Neuron (in vitro differentiated cells): ENCODE measurements at regions not wholly inside any gene's neighbourhood (a gene's known extent, or its start where the extent isn't known, plus 50 kb on each side); places are given as distances from the start of the nearest gene placed in this dataset.
"Not testable (repeated sequence)": the region's sequence is repeated elsewhere in the genome, so short reads cannot be mapped to it uniquely, and the experiment has no call there.

Source experiments
- H2AFZ ChIP-seq: one replicate; pipeline ENCODE4 v1.6.1; 2013; ENCODE audit warnings: low read depth, mild to moderate bottlenecking, inconsistent platforms, low read length, moderate library complexity
- H3K27me3 ChIP-seq: one replicate; pipeline ENCODE4 v1.6.1; 2013; ENCODE audit warnings: low read length; ENCODE audit not compliant: insufficient read depth
- H3K36me3 ChIP-seq: one replicate; pipeline ENCODE4 v1.6.1; 2013; ENCODE audit warnings: low read length; ENCODE audit not compliant: insufficient read depth
- H3K4me1 ChIP-seq: one replicate; pipeline ENCODE4 v1.6.1; 2013; ENCODE audit warnings: low read length; ENCODE audit not compliant: insufficient read depth
- H3K4me3 ChIP-seq: 2 replicates; pipeline ENCODE4 v1.5.1; 2013; ENCODE audit warnings: mild to moderate bottlenecking, low read length, moderate library complexity
- H3K9me3 ChIP-seq: one replicate; pipeline ENCODE4 v1.6.1; 2013; ENCODE audit warnings: low read length

GRCh38 chr3:104943974-104944373, 422.7 kb upstream of the ALCAM start:
- Histone ChIP-seq H3K4me3 (no peak overlapping the region), H3K27me3 (no peaks in the 10 kb centered on the region), H3K4me1 (peaks cover 6% of the 10 kb centered on the region), H3K9me3 (no peaks in the 10 kb centered on the region), H3K36me3 (no peaks in the 10 kb centered on the region), H2AFZ (no peak overlapping the region)

GRCh38 chr3:104947943-104948342, 418.8 kb upstream of the ALCAM start:
- peaks cover 6% of the 10 kb centered on the region for H3K4me1 ChIP-seq
- no peaks in the 10 kb centered on the region for H3K9me3 ChIP-seq
- no peak overlapping the region for H3K4me3 ChIP-seq
- H2AFZ ChIP-seq, result no peak overlapping the region
- H3K36me3 ChIP-seq, result no peaks in the 10 kb centered on the region
- no peaks in the 10 kb centered on the region for H3K27me3 ChIP-seq

- H3K9me3 ChIP-seq, H2AFZ ChIP-seq, H3K4me1 ChIP-seq, H3K36me3 ChIP-seq, H3K4me3 ChIP-seq, H3K27me3 ChIP-seq: not testable (repeated sequence)
These were observed 416.9 kb upstream of the ALCAM start for GRCh38 chr3:104949810-104950209.

- Histone ChIP-seq H2AFZ (no peak overlapping the region), H3K4me3 (no peak overlapping the region), H3K27me3 (no peaks in the 10 kb centered on the region), H3K36me3 (no peaks in the 10 kb centered on the region), H3K9me3 (no peaks in the 10 kb centered on the region), H3K4me1 (no peaks in the 10 kb centered on the region)
These were observed 415.3 kb upstream of the ALCAM start for GRCh38 chr3:104951426-104951825.

DNA sequence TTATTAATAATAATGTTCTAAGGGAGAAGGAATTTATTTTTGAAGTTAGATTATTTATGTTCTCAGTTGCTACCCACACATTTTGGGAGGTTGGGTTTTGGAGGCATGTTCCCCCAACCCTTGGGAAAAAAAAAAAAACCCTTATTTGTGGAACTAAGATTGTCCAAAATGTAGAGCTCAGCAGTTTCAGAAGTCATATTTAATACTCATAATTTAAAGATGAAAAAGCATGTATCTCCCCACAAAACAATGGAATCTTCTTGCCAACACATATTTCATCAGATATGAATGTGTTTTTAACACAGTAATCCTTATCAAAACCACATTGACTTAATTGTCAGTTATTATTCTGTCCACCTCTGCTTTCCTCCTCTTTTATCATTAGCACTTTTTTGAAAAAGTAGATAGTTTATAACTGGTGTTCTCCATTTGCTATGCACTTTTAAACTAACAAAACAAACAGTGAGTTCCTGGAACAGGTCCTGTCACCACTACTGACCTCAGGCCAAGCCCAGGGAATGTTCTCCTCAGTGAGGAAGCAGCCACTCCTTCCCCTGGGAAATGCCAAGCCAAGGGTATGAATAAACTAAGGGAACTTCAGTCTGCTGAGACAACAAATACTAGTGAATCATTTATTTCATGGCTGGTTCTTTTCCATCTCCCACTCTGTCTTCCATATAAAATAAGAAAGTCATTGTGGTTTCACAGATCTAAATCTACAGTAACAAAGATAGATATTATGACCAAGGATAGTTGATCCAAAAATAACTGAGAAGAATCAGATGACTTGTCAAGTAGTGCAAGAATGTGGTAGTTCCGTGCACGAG, 414.4 kb upstream of the ALCAM start:
- Histone ChIP-seq H3K4me1 (no peaks in the 10 kb centered on the region), H3K4me3 (no peak overlapping the region), H3K9me3 (no peaks in the 10 kb centered on the region), H3K36me3 (no peaks in the 10 kb centered on the region), H3K27me3 (no peaks in the 10 kb centered on the region), H2AFZ (no peak overlapping the region)

DNA sequence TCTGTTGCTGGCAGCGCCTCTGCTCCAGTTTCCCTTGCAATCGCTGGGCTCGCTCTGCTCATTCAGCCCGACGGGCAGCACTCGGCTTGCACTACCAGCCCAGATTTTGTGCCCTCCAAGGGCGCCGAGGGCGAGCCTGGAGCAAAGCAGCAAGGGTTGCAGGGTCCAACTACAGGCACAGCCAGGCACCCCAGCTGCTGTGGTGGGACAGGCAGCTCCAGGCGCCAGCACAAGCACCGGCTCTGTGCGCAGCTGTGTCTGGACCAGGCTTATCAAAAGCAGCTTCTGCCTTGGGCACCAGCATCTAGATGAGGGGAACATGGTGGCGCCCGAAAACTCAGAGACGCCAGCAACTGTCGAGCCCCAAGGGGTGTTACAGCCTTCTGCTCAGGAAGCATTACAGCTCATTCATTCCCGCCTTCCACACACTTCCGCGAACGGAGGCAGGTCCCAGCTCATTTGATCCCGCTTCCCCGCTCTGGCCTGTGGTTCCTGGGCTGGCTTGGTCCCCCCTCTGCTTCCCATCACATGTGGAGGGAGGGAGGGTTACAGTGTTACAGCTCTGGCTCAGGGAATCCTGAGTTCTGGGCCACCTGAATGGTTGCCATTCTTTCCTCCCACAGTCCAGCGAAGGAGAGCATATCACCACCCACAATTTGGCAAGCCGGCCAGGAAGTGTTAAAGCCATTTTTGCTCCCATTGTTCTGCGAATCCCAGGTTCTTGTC, 409.9 kb upstream of the ALCAM start:
- Histone ChIP-seq H3K9me3 (no peaks in the 10 kb centered on the region), H2AFZ (no peak overlapping the region), H3K4me3 (no peak overlapping the region), H3K4me1 (peaks cover 11% of the 10 kb centered on the region), H3K36me3 (no peaks in the 10 kb centered on the region), H3K27me3 (no peaks in the 10 kb centered on the region)

DNA sequence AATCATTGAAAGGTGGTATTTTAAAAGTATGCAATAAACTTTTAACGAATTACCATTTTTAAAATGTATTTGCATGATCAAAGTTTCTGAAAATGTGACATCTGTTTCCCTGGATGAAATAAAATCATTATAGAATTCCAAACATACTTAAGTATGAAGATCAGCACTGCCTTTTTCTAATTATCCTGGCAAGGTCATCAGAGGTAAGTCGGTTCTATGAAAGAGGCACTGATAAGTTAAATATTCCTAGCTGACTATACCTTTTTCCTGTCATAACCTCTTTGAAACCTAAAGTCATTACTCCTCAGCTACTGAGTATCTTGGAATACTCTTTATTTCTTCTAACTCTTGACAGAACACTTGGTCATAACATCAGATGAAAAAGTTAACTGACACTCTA, 406.1 kb upstream of the ALCAM start:
- peaks cover 17% of the 10 kb centered on the region for H3K4me1 ChIP-seq
- no peak overlapping the region for H2AFZ ChIP-seq
- H3K4me3 ChIP-seq, result no peak overlapping the region
- H3K36me3 ChIP-seq, result no peaks in the 10 kb centered on the region
- no peaks in the 10 kb centered on the region for H3K27me3 ChIP-seq
- no peaks in the 10 kb centered on the region for H3K9me3 ChIP-seq

DNA sequence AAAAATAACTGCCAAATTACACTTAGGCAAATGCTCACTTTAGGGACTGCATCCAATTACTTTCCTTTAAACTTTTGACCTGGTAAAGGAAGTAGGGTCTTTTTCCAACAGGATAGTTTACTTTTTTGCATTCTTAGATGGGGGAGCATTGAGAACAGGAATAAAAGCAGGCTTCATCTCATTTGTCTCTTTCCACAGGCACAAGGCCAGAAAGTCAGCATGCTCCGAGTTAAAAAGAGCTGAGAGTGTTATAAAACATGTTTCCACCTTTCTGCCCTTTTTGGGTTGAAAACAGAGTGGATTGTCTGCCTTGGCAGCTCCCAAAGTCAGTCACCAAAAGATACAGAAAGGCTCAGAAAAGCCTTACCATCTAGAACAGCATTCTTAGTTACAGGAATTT, 404.9 kb upstream of the ALCAM start:
- Histone ChIP-seq H3K4me3 (no peak overlapping the region), H3K4me1 (peaks cover 17% of the 10 kb centered on the region), H3K9me3 (no peaks in the 10 kb centered on the region), H3K36me3 (no peaks in the 10 kb centered on the region), H3K27me3 (no peaks in the 10 kb centered on the region), H2AFZ (peak overlapping the region; percentile 57)

DNA sequence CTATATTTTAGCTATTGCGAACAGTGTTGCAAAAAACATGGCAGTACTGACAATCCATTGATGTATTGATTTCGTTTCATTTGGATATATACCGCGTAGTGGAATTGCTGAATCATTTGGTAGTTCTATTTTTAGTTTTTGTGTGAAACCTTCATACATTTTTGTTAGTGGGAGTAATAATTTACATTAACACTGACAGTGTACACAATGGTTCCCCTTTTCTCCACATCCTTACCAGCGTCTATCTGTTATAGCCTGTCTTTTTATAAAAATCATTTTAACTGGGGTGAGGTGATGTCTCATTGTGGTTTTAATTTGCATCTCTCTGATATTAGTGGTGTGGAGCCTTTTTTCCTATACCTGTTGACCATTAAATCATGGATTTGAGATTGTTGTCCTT, 392.4 kb upstream of the ALCAM start:
- Histone ChIP-seq H3K27me3 (no peaks in the 10 kb centered on the region), H3K4me1 (peaks cover 6% of the 10 kb centered on the region), H2AFZ (peak overlapping the region; percentile 54), H3K4me3 (no peak overlapping the region), H3K36me3 (no peaks in the 10 kb centered on the region), H3K9me3 (peaks cover 2% of the 10 kb centered on the region)

DNA sequence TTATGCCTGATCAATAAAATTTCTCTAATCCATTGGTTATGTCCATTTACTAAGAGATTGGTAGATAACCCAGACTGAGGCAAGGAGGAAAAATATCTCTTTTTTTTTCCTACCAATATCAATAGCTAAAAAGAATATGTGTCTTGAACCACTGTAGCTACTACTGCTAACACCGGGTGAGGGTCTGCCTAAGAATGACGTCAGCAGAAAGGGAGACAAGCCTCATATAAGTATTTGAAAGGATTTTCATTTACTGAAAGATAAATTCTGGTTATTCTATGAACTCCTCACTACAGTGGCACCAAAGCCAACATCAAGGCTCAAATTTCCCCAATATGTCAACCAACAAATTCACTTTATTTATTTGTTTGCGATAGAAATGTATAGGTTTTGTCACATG, 389.0 kb upstream of the ALCAM start:
- peaks cover 4% of the 10 kb centered on the region for H3K4me1 ChIP-seq

GRCh38 chr3:104982130-104982529, 384.6 kb upstream of the ALCAM start:
- no peak overlapping the region for H3K4me3 ChIP-seq
- no peaks in the 10 kb centered on the region for H3K4me1 ChIP-seq
- no peaks in the 10 kb centered on the region for H3K9me3 ChIP-seq
- no peaks in the 10 kb centered on the region for H3K36me3 ChIP-seq
- H3K27me3 ChIP-seq, result no peaks in the 10 kb centered on the region
- H2AFZ ChIP-seq, result no peak overlapping the region

More for the DNA sequence above, 389.0 kb upstream of the ALCAM start:
- Histone ChIP-seq H3K9me3 (peaks cover 2% of the 10 kb centered on the region), H3K36me3 (no peaks in the 10 kb centered on the region), H3K27me3 (no peaks in the 10 kb centered on the region), H2AFZ (no peak overlapping the region), H3K4me3 (no peak overlapping the region)

- H3K9me3 ChIP-seq, result no peaks in the 10 kb centered on the region
- no peak overlapping the region for H3K4me3 ChIP-seq
- H3K36me3 ChIP-seq, result no peaks in the 10 kb centered on the region
- no peaks in the 10 kb centered on the region for H3K27me3 ChIP-seq
- H3K4me1 ChIP-seq, result no peaks in the 10 kb centered on the region
- no peak overlapping the region for H2AFZ ChIP-seq
These were observed 378.9 kb upstream of the ALCAM start for GRCh38 chr3:104987859-104988258.

- no peak overlapping the region for H2AFZ ChIP-seq
- no peak overlapping the region for H3K4me3 ChIP-seq
- no peaks in the 10 kb centered on the region for H3K36me3 ChIP-seq
- no peaks in the 10 kb centered on the region for H3K4me1 ChIP-seq
- H3K27me3 ChIP-seq, result no peaks in the 10 kb centered on the region
- no peaks in the 10 kb centered on the region for H3K9me3 ChIP-seq
These were observed 378.2 kb upstream of the ALCAM start for GRCh38 chr3:104988496-104988895.
